ENCODE measurements at regions not wholly inside any gene's neighbourhood (a gene's known extent, or its start where the extent isn't known, plus 50 kb on each side); places are given as distances from the start of the nearest gene placed in this dataset.

DNA sequence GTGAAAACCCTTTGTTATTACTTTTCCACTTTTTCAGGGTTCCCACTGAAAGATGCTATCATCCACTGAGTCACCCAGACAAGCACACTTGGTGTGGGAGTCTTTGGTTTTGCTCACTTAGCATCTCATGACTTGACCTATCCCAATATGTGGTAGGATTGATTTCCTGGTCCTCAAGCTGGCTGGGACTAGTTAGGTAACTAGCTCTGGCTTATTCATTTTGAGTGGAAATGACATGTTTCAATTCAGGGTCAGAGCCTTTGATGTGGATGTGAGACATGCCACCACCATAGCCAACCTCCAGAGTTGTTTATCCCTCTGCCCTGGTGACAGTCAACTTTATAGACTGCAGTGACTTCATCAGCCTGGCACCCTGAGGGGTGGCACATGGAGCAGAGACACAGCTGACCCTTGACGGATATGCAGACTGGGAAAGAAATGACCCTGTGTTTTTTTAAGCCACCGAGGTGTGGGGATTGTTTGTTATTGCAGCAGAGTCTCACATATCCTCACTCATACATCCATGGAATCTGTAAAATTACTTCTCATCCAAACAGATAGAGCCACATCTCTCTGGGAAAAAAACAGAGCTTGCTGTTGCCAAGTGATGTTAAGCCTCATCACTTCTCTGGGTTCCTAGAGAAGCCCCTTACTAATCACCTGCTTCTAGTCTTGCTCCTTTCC, 699.9 kb downstream of the MATN1 start:
- dilution Hi-C loops (cut with MboI; ENCODE audit: extremely low pct_ligation_motif_present, low sequenced_read_pairs), result no loop called here
- H3K27me3 ChIP-seq (ENCODE audit: control insufficient read depth, extremely low read depth, insufficient read depth, low read length), result peaks cover 10% of the 10 kb centered on the region
- H3K9ac ChIP-seq (ENCODE audit: control insufficient read depth, extremely low read depth, insufficient read depth, low read length), result no peak overlapping the region
- TF ChIP-seq EZH2 (IDR thresholded peaks at IDR 0.05; ENCODE audit: low read length), result no peak
- TF ChIP-seq, protein P1, sequence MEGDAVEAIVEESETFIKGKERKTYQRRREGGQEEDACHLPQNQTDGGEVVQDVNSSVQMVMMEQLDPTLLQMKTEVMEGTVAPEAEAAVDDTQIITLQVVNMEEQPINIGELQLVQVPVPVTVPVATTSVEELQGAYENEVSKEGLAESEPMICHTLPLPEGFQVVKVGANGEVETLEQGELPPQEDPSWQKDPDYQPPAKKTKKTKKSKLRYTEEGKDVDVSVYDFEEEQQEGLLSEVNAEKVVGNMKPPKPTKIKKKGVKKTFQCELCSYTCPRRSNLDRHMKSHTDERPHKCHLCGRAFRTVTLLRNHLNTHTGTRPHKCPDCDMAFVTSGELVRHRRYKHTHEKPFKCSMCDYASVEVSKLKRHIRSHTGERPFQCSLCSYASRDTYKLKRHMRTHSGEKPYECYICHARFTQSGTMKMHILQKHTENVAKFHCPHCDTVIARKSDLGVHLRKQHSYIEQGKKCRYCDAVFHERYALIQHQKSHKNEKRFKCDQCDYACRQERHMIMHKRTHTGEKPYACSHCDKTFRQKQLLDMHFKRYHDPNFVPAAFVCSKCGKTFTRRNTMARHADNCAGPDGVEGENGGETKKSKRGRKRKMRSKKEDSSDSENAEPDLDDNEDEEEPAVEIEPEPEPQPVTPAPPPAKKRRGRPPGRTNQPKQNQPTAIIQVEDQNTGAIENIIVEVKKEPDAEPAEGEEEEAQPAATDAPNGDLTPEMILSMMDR (optimal IDR thresholded peaks at IDR 0.05 in 1 of 3, IDR thresholded peaks at IDR 0.05 in 1 of 3, conservative IDR thresholded peaks at IDR 0.05 in 1 of 3; ENCODE audit: extremely low read depth in 1 of 3, insufficient read depth in 2 of 3, low read length in 3 of 3), result no peak
- no peaks in the 10 kb centered on the region for H3K36me3 ChIP-seq (ENCODE audit: control insufficient read depth in 2 of 2, extremely low read depth in 1 of 2, insufficient read depth in 2 of 2, low read length in 2 of 2)
- no peak overlapping the region for H3K27ac ChIP-seq (ENCODE audit: control insufficient read depth, insufficient read depth, low read length)
- H3K9me1 ChIP-seq (ENCODE audit: control insufficient read depth, extremely low read depth, insufficient read depth, low read length), result no peaks in the 10 kb centered on the region
- H3K4me1 ChIP-seq (ENCODE audit: control insufficient read depth, extremely low read depth, insufficient read depth, low read length), result no peaks in the 10 kb centered on the region
- no peak overlapping the region for H3K4me2 ChIP-seq (ENCODE audit: control insufficient read depth, extremely low read depth, insufficient read depth, low read depth, low read length)
- no peaks in the 10 kb centered on the region for H4K20me1 ChIP-seq (ENCODE audit: control insufficient read depth, extremely low read depth, insufficient read depth, low read length)
- H3K79me2 ChIP-seq (ENCODE audit: control insufficient read depth, insufficient read depth, low read length), result no peaks in the 10 kb centered on the region
- no peak overlapping the region for H2AFZ ChIP-seq (ENCODE audit: control insufficient read depth, low read length)
- no peak for DNase-seq (ENCODE audit: low read depth, low spot score)
- H3K4me3 ChIP-seq (ENCODE audit: control insufficient read depth in 2 of 3, extremely low read depth in 1 of 3, insufficient read depth in 2 of 3, low read depth in 1 of 3, low read length in 3 of 3), result no peak overlapping the region
- H3K9me3 ChIP-seq (ENCODE audit: control insufficient read depth, low read depth, low read length), result no peaks in the 10 kb centered on the region
- no peak for FAIRE-seq

DNA sequence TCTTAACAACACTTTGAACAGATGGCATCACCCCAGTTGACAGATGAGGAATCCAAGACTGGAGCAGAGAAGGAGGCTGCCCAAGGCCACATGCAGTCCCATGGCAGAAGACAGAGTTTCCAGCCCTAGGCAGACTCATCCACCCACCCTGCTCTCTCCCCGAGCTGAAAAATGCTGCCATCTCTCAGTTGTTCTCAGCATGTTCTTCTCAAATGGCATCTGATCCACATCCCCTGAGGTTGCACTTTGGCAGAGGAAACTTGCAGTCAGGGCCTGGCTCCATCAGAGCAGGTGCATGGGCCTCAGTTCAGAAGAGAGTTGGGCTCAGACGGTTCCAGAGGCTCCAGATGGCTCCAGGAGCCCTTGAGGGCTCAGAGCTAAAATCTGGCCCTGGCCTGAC, 709.4 kb downstream of the MATN1 start:
- FAIRE-seq (no peak), DNase-seq (ENCODE audit: low read depth, low spot score) (no peak)
- H3K4me3 ChIP-seq (ENCODE audit: control insufficient read depth in 2 of 3, extremely low read depth in 1 of 3, insufficient read depth in 2 of 3, low read depth in 1 of 3, low read length in 3 of 3), result no peak overlapping the region
- no peak overlapping the region for H2AFZ ChIP-seq (ENCODE audit: control insufficient read depth, low read length)
- H3K9me3 ChIP-seq (ENCODE audit: control insufficient read depth, low read depth, low read length), result no peaks in the 10 kb centered on the region
- H4K20me1 ChIP-seq (ENCODE audit: control insufficient read depth, extremely low read depth, insufficient read depth, low read length), result no peaks in the 10 kb centered on the region
- H3K4me2 ChIP-seq (ENCODE audit: control insufficient read depth, extremely low read depth, insufficient read depth, low read depth, low read length), result no peak overlapping the region
- no peak overlapping the region for H3K9ac ChIP-seq (ENCODE audit: control insufficient read depth, extremely low read depth, insufficient read depth, low read length)
- H3K27ac ChIP-seq (ENCODE audit: control insufficient read depth, insufficient read depth, low read length), result no peak overlapping the region
- no peaks in the 10 kb centered on the region for H3K9me1 ChIP-seq (ENCODE audit: control insufficient read depth, extremely low read depth, insufficient read depth, low read length)
- H3K4me1 ChIP-seq (ENCODE audit: control insufficient read depth, extremely low read depth, insufficient read depth, low read length), result no peaks in the 10 kb centered on the region
- H3K79me2 ChIP-seq (ENCODE audit: control insufficient read depth, insufficient read depth, low read length), result no peaks in the 10 kb centered on the region
- dilution Hi-C loops (cut with MboI; ENCODE audit: extremely low pct_ligation_motif_present, low sequenced_read_pairs), result no loop called here
- H3K27me3 ChIP-seq (ENCODE audit: control insufficient read depth, extremely low read depth, insufficient read depth, low read length), result peaks cover 11% of the 10 kb centered on the region
- no peaks in the 10 kb centered on the region for H3K36me3 ChIP-seq (ENCODE audit: control insufficient read depth in 2 of 2, extremely low read depth in 1 of 2, insufficient read depth in 2 of 2, low read length in 2 of 2)
- no peak for TF ChIP-seq EZH2 (IDR thresholded peaks at IDR 0.05; ENCODE audit: low read length)
- TF ChIP-seq, protein P1 (optimal IDR thresholded peaks at IDR 0.05 in 1 of 3, IDR thresholded peaks at IDR 0.05 in 1 of 3, conservative IDR thresholded peaks at IDR 0.05 in 1 of 3; ENCODE audit: extremely low read depth in 1 of 3, insufficient read depth in 2 of 3, low read length in 3 of 3), result no peak

Data from keratinocyte (primary cell).